Endodermal cell (in vitro differentiated cells): ENCODE measurements at regions not wholly inside any gene's neighbourhood (a gene's known extent, or its start where the extent isn't known, plus 50 kb on each side); places are given as distances from the start of the nearest gene placed in this dataset.

ENCODE experiments used
- DNase-seq: peaks from one replicate; pipeline ENCODE4 v3.0.0-alpha.2; 2017
- H3K27ac ChIP-seq: 2 replicates; pipeline ENCODE4 v1.5.1; 2013; ENCODE audit warnings: mild to moderate bottlenecking, low read depth, low read length, moderate library complexity
- H3K27me3 ChIP-seq: 2 replicates; pipeline ENCODE4 v1.6.1; 2013; ENCODE audit warnings: mild to moderate bottlenecking, low read length, moderate library complexity; ENCODE audit not compliant: insufficient read depth, control insufficient read depth, poor library complexity, severe bottlenecking
- H3K36me3 ChIP-seq: 2 replicates; pipeline ENCODE4 v1.7.0; 2013; ENCODE audit warnings: mild to moderate bottlenecking, low read length, moderate library complexity; ENCODE audit not compliant: control insufficient read depth, insufficient read depth
- H3K4me1 ChIP-seq: one replicate; pipeline ENCODE4 v1.7.0; 2013; ENCODE audit warnings: low read length; ENCODE audit not compliant: control insufficient read depth, insufficient read depth
- H3K4me3 ChIP-seq: 2 replicates; pipeline ENCODE4 v1.5.1; 2013; ENCODE audit warnings: mild to moderate bottlenecking, low read length, moderate library complexity
- H3K9ac ChIP-seq: 2 replicates; pipeline ENCODE4 v1.6.1; 2013; ENCODE audit warnings: mild to moderate bottlenecking, low read length, moderate library complexity; ENCODE audit not compliant: poor library complexity, severe bottlenecking; ENCODE audit errors: extremely low read depth
- H3K9me3 ChIP-seq: 2 replicates; pipeline ENCODE4 v1.6.1; 2013; ENCODE audit warnings: mild to moderate bottlenecking, low read length, moderate library complexity; ENCODE audit not compliant: control insufficient read depth
- H3K27ac Mint-ChIP-seq: 2 replicates; pipeline ENCODE4 v1.8.0; 2020; ENCODE audit warnings: mixed read lengths
- H3K27me3 Mint-ChIP-seq: 2 replicates; pipeline ENCODE4 v1.8.0; 2021; ENCODE audit warnings: mild to moderate bottlenecking, mixed read lengths; ENCODE audit not compliant: insufficient read depth
- H3K36me3 Mint-ChIP-seq: 2 replicates; pipeline ENCODE4 v1.8.0; 2020; ENCODE audit warnings: low read depth, mixed read lengths
- H3K4me1 Mint-ChIP-seq: 2 replicates; pipeline ENCODE4 v1.8.0; 2020; ENCODE audit warnings: mixed read lengths
- H3K4me3 Mint-ChIP-seq: 2 replicates; pipeline ENCODE4 v1.8.0; 2020; ENCODE audit warnings: mild to moderate bottlenecking, moderate library complexity, mixed read lengths
- H3K9me3 Mint-ChIP-seq: 2 replicates; pipeline ENCODE4 v1.8.0; 2020; ENCODE audit warnings: mild to moderate bottlenecking, mixed read lengths
- WGBS, 2 experiments: methylation state at CpG; one replicate each; pipeline versions ENCODE4 v1.1.5 to v1.1.7; 2013; ENCODE audit warnings: missing lambda C conversion rate in 2 of 2, mixed read lengths in 1 of 2; ENCODE audit not compliant: insufficient coverage in 1 of 2, insufficient read length in 1 of 2; 5-methylcytosine and 5-hydroxymethylcytosine counted together
- TF ChIP-seq, protein P1 (sequence below): fragments of 200-600 bp; sonication (generic); conservative IDR thresholded peaks from 2 replicates; pipeline ENCODE4 v1.5.0; 2021; ENCODE audit warnings: antibody characterized with exemption, mild to moderate bottlenecking

DNA sequence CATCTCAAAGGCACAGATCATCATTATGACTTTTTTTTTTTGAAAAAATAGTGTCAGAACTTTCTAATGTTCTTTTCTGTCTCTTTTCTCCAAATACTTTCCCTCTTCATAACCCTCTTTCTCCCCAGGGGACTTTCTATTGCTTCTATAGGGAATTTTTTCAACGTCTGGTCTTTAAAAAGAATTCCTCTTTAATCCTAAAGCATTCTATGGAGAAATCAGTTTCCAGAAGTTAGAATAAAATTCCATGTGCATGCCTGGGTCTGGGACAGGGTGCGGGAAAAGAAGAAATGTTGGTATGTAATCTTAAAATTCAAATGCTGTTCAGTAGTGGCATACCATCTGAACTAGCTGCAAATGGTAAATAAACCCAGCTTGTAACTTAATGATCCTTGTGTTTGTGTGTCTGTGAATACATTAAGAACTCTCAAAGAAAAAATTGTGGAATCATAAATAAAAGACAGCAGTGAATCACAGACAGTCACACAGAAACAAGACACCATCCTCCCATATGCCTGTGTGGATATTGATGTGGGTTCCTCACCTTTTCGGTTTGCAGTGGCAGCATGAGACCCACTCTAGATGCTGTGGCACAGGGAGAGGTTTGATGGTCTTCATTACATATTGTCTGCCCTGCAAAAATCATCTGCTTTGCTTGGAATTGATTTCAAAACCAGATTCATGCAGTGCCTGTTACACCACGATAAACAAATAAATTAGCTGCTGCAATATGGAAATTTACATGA is 374.7 kb upstream of the NRP1 start:
- 90 to 100% methylated on average over 2 to 4 of the region's 4 CpGs for WGBS, 2 experiments
- no peaks in the 10 kb centered on the region for H3K4me1 ChIP-seq
- no peak for DNase-seq
- H3K9me3 Mint-ChIP-seq, result no peaks in the 10 kb centered on the region
- no peaks in the 10 kb centered on the region for H3K4me1 Mint-ChIP-seq
- H3K27ac Mint-ChIP-seq, result no peak overlapping the region
- TF ChIP-seq, protein P1, sequence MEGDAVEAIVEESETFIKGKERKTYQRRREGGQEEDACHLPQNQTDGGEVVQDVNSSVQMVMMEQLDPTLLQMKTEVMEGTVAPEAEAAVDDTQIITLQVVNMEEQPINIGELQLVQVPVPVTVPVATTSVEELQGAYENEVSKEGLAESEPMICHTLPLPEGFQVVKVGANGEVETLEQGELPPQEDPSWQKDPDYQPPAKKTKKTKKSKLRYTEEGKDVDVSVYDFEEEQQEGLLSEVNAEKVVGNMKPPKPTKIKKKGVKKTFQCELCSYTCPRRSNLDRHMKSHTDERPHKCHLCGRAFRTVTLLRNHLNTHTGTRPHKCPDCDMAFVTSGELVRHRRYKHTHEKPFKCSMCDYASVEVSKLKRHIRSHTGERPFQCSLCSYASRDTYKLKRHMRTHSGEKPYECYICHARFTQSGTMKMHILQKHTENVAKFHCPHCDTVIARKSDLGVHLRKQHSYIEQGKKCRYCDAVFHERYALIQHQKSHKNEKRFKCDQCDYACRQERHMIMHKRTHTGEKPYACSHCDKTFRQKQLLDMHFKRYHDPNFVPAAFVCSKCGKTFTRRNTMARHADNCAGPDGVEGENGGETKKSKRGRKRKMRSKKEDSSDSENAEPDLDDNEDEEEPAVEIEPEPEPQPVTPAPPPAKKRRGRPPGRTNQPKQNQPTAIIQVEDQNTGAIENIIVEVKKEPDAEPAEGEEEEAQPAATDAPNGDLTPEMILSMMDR, result no peak
- no peak overlapping the region for H3K4me3 ChIP-seq
- H3K36me3 ChIP-seq, result no peaks in the 10 kb centered on the region
- H3K9ac ChIP-seq, result no peak overlapping the region
- no peaks in the 10 kb centered on the region for H3K27me3 ChIP-seq
- no peaks in the 10 kb centered on the region for H3K9me3 ChIP-seq
- no peaks in the 10 kb centered on the region for H3K36me3 Mint-ChIP-seq
- no peak overlapping the region for H3K27ac ChIP-seq
- no peaks in the 10 kb centered on the region for H3K27me3 Mint-ChIP-seq
- H3K4me3 Mint-ChIP-seq, result no peak overlapping the region

DNA sequence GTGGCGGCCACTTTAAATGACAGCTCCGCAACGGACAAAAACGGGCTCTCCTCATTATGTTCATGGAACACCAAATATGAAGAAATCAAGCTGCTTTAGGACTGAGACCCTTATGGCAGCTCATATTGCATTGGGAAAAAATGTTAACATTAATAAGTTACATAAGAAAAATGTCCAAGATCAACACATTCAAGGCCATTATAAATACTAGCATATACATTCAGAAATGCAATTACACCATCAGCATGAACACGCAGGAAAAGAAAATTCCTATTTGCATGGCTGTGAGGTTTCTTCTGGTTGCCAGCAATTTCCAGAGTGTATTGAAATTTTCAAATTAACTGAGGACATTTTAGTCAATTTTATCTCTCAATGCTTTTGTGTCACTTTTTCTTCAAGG is 374.1 kb upstream of the NRP1 start:
- no peak overlapping the region for H3K27ac Mint-ChIP-seq
- H3K27ac ChIP-seq, result no peak overlapping the region
- 79 to 88% methylated on average over 4 to 5 of the region's 5 CpGs for WGBS, 2 experiments
- no peaks in the 10 kb centered on the region for H3K27me3 ChIP-seq
- H3K4me1 Mint-ChIP-seq, result no peaks in the 10 kb centered on the region
- H3K9me3 ChIP-seq, result no peaks in the 10 kb centered on the region
- no peaks in the 10 kb centered on the region for H3K27me3 Mint-ChIP-seq
- H3K4me3 ChIP-seq, result no peak overlapping the region
- TF ChIP-seq, protein P1, result no peak
- H3K36me3 Mint-ChIP-seq, result no peaks in the 10 kb centered on the region
- H3K9me3 Mint-ChIP-seq, result no peaks in the 10 kb centered on the region
- no peak overlapping the region for H3K9ac ChIP-seq
- no peaks in the 10 kb centered on the region for H3K4me1 ChIP-seq
- DNase-seq, result no peak
- H3K36me3 ChIP-seq, result no peaks in the 10 kb centered on the region
- H3K4me3 Mint-ChIP-seq, result no peak overlapping the region

DNA sequence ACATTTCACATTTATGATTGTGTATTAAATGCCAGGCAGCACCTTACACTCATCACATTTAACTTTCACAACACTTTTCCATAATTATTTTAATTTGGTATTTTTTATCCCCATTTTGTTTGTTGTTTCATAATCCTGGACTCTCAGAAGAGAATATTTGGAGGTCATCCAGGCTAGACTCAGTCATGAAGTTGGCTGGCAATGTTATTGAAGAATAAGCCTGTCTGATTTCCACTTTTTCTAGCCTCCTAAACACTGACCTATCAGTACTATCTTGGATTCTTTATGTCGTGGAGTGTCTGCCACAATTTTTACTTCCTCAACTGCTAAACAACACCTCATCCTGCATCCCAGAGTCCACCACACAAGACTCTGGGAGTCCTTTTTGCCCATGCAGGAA is 372.3 kb upstream of the NRP1 start:
- Histone ChIP-seq H3K27ac (no peak overlapping the region), H3K27me3 (no peaks in the 10 kb centered on the region), H3K9ac (no peak overlapping the region), H3K4me1 (no peaks in the 10 kb centered on the region), H3K9me3 (no peaks in the 10 kb centered on the region), H3K36me3 (no peaks in the 10 kb centered on the region), H3K4me3 (no peak overlapping the region)
- 98 to 100% methylated on average over 1 of the region's 1 CpG for WGBS, 2 experiments
- no peaks in the 10 kb centered on the region for H3K36me3 Mint-ChIP-seq
- H3K4me3 Mint-ChIP-seq, result no peak overlapping the region
- DNase-seq, result no peak
- H3K27me3 Mint-ChIP-seq, result no peaks in the 10 kb centered on the region
- no peak overlapping the region for H3K27ac Mint-ChIP-seq
- H3K4me1 Mint-ChIP-seq, result no peaks in the 10 kb centered on the region
- TF ChIP-seq, protein P1, result no peak
- H3K9me3 Mint-ChIP-seq, result no peaks in the 10 kb centered on the region
